CD4-positive, alpha-beta memory T cell (primary cell): ENCODE measurements at regions not wholly inside any gene's neighbourhood (a gene's known extent, or its start where the extent isn't known, plus 50 kb on each side); places are given as distances from the start of the nearest gene placed in this dataset.

Source experiments
- CTCF ChIA-PET: fragments of 350-600 bp; sonication (Branson Sonifier 250); formaldehyde crosslinking; loops from one replicate; lab custom pipeline; 2021; ENCODE audit warnings: inconsistent platforms; ENCODE audit not compliant: partially characterized antibody; lab: Charles Lee
- POLR2A ChIA-PET: fragments of 350-600 bp; sonication (Branson Sonifier 250); formaldehyde crosslinking; loops from one replicate; lab custom pipeline; 2021; ENCODE audit not compliant: partially characterized antibody; lab: Charles Lee
- DNase-seq, 5 donors: peaks; one replicate each; pipeline versions ENCODE4 v3.0.0 to v3.0.0-alpha.2; 2020 to 2022; ENCODE audit warnings: mixed read lengths in 1 of 5
- H3K27ac ChIP-seq: one replicate; pipeline ENCODE4 v1.7.0; 2013; ENCODE audit warnings: low read depth, low read length
- H3K27me3 ChIP-seq: 2 replicates; pipeline ENCODE4 v1.7.0; 2013; ENCODE audit warnings: mild to moderate bottlenecking, low read length, moderate library complexity; ENCODE audit not compliant: insufficient read depth
- H3K36me3 ChIP-seq: 2 replicates; pipeline ENCODE4 v1.7.0; 2013; ENCODE audit warnings: mild to moderate bottlenecking, low read length, moderate library complexity; ENCODE audit not compliant: insufficient read depth
- H3K4me1 ChIP-seq: 2 replicates; pipeline ENCODE4 v1.7.0; 2013; ENCODE audit warnings: mild to moderate bottlenecking, low read length, moderate library complexity; ENCODE audit not compliant: insufficient read depth
- H3K4me3 ChIP-seq, 2 donors: one replicate each; pipeline ENCODE4 v1.7.0; 2013; ENCODE audit warnings: low read length in 2 of 2, mild to moderate bottlenecking in 1 of 2
- H3K9me3 ChIP-seq, 2 donors: one replicate each; pipeline ENCODE4 v1.7.0; 2013; ENCODE audit warnings: low read length in 2 of 2, control low read depth in 1 of 2; ENCODE audit not compliant: control insufficient read depth in 1 of 2
- H3K27ac Mint-ChIP-seq, 7 donors: one replicate each; pipeline ENCODE4 v1.8.0; 2020 to 2021; ENCODE audit warnings: mixed read lengths in 7 of 7, mild to moderate bottlenecking in 6 of 7, inconsistent platforms in 3 of 7, moderate library complexity in 3 of 7
- H3K27me3 Mint-ChIP-seq, 2 donors: one replicate each; pipeline ENCODE4 v1.8.0; 2020 to 2021; ENCODE audit warnings: mixed read lengths in 2 of 2
- H3K36me3 Mint-ChIP-seq, 2 donors: one replicate each; pipeline ENCODE4 v1.8.0; 2020 to 2021; ENCODE audit warnings: mixed read lengths in 2 of 2, inconsistent platforms in 1 of 2, mild to moderate bottlenecking in 1 of 2
- H3K4me1 Mint-ChIP-seq, 4 donors: one replicate each; pipeline ENCODE4 v1.8.0; 2020 to 2021; ENCODE audit warnings: mixed read lengths in 4 of 4, mild to moderate bottlenecking in 1 of 4
- H3K4me3 Mint-ChIP-seq, 8 donors: one replicate each; pipeline ENCODE4 v1.8.0; 2020 to 2021; ENCODE audit warnings: mixed read lengths in 8 of 8, mild to moderate bottlenecking in 7 of 8, moderate library complexity in 6 of 8, inconsistent platforms in 3 of 8
- H3K9me3 Mint-ChIP-seq, 8 donors: one replicate each; pipeline ENCODE4 v1.8.0; 2020 to 2021; ENCODE audit warnings: mixed read lengths in 8 of 8, mild to moderate bottlenecking in 5 of 8, inconsistent platforms in 3 of 8, moderate library complexity in 1 of 8
- intact Hi-C: fragments of 100-400 bp; cut with micrococcal nuclease; formaldehyde crosslinking; loops from one replicate; pipeline ENCODE4 v1.15.1; 2023

- no peaks in the 10 kb centered on the region for H3K27me3 Mint-ChIP-seq
- no peaks in the 10 kb centered on the region for H3K4me1 Mint-ChIP-seq
- no peaks in the 10 kb centered on the region for H3K4me1 ChIP-seq
- H3K4me3 ChIP-seq = no peak overlapping the region
- intact Hi-C loops = no loop called here
- no peaks in the 10 kb centered on the region for H3K9me3 ChIP-seq
- H3K36me3 ChIP-seq = no peaks in the 10 kb centered on the region
- H3K27ac ChIP-seq = no peak overlapping the region
- CTCF ChIA-PET = no interaction called here
- H3K27me3 ChIP-seq = no peaks in the 10 kb centered on the region
- H3K36me3 Mint-ChIP-seq = no peaks in the 10 kb centered on the region
- peaks cover 0 to 20% (median 13%) of the 10 kb centered on the region in 8 donors for H3K9me3 Mint-ChIP-seq
- POLR2A ChIA-PET = no interaction called here
- no peak for DNase-seq
- no peak overlapping the region for H3K4me3 Mint-ChIP-seq
- no peak overlapping the region for H3K27ac Mint-ChIP-seq
Observed at GRCh38 chr10:43763846-43764245, 115.2 kb upstream of the ZNF32 start.

- H3K4me3 ChIP-seq = no peak overlapping the region
- POLR2A ChIA-PET = no interaction called here
- DNase-seq = no peak
- CTCF ChIA-PET = no interaction called here
- no peaks in the 10 kb centered on the region for H3K27me3 ChIP-seq
- H3K36me3 ChIP-seq = no peaks in the 10 kb centered on the region
- no peaks in the 10 kb centered on the region for H3K4me1 ChIP-seq
- no peak overlapping the region for H3K27ac ChIP-seq
- Mint-ChIP-seq H3K4me1 (no peaks in the 10 kb centered on the region), H3K4me3 (no peak overlapping the region), H3K9me3 (no peaks in the 10 kb centered on the region), H3K27me3 (no peaks in the 10 kb centered on the region), H3K27ac (no peak overlapping the region), H3K36me3 (no peaks in the 10 kb centered on the region)
- no peaks in the 10 kb centered on the region for H3K9me3 ChIP-seq
- intact Hi-C loops = no loop called here
Observed at GRCh38 chr10:43760514-43760913, 111.8 kb upstream of the ZNF32 start.

- intact Hi-C loops = no loop called here
- DNase-seq = no peak
- no peak overlapping the region for H3K27ac Mint-ChIP-seq
- H3K9me3 ChIP-seq = no peaks in the 10 kb centered on the region
- no peaks in the 10 kb centered on the region for H3K36me3 Mint-ChIP-seq
- H3K27ac ChIP-seq = no peak overlapping the region
- no peak overlapping the region for H3K4me3 Mint-ChIP-seq
- POLR2A ChIA-PET = no interaction called here
- no peaks in the 10 kb centered on the region for H3K4me1 ChIP-seq
- H3K36me3 ChIP-seq = no peaks in the 10 kb centered on the region
- no peaks in the 10 kb centered on the region for H3K9me3 Mint-ChIP-seq
- no peak overlapping the region for H3K4me3 ChIP-seq
- CTCF ChIA-PET = no interaction called here
- no peaks in the 10 kb centered on the region for H3K27me3 ChIP-seq
- no peaks in the 10 kb centered on the region for H3K4me1 Mint-ChIP-seq
- H3K27me3 Mint-ChIP-seq = no peaks in the 10 kb centered on the region
Observed at GRCh38 chr10:43759216-43759615, 110.5 kb upstream of the ZNF32 start.

GRCh38 chr10:43756341-43756740 lies 107.7 kb upstream of the ZNF32 start:
- no peaks in the 10 kb centered on the region for H3K4me1 ChIP-seq
- H3K4me3 ChIP-seq = no peak overlapping the region
- no peaks in the 10 kb centered on the region for H3K36me3 ChIP-seq
- H3K27me3 ChIP-seq = no peaks in the 10 kb centered on the region
- Mint-ChIP-seq H3K4me1 (no peaks in the 10 kb centered on the region), H3K27me3 (no peaks in the 10 kb centered on the region), H3K36me3 (no peaks in the 10 kb centered on the region), H3K4me3 (no peak overlapping the region), H3K9me3 (no peaks in the 10 kb centered on the region), H3K27ac (no peak overlapping the region)
- ChIA-PET POLR2A (no interaction called here), CTCF (no interaction called here)
- H3K27ac ChIP-seq = no peak overlapping the region
- DNase-seq = no peak
- H3K9me3 ChIP-seq = no peaks in the 10 kb centered on the region
- intact Hi-C loops = no loop called here

- Mint-ChIP-seq H3K27me3 (no peaks in the 10 kb centered on the region), H3K9me3 (no peaks in the 10 kb centered on the region), H3K4me3 (no peak overlapping the region), H3K4me1 (no peaks in the 10 kb centered on the region), H3K27ac (peak overlapping the region in 1 of 7 donors; percentile 34), H3K36me3 (no peaks in the 10 kb centered on the region)
- Histone ChIP-seq H3K27ac (no peak overlapping the region), H3K36me3 (no peaks in the 10 kb centered on the region), H3K4me3 (no peak overlapping the region), H3K9me3 (no peaks in the 10 kb centered on the region), H3K27me3 (no peaks in the 10 kb centered on the region), H3K4me1 (no peaks in the 10 kb centered on the region)
- CTCF ChIA-PET = no interaction called here
- intact Hi-C loops = no loop called here
- DNase-seq = no peak
- POLR2A ChIA-PET = no interaction called here
Observed at GRCh38 chr10:43754569-43755260, 106.0 kb upstream of the ZNF32 start.

- ChIA-PET POLR2A (no interaction called here), CTCF (no interaction called here)
- H3K36me3 ChIP-seq = no peaks in the 10 kb centered on the region
- DNase-seq = peak in 1 of 5 donors; percentile 1
- H3K4me3 ChIP-seq = no peak overlapping the region
- Mint-ChIP-seq H3K36me3 (no peaks in the 10 kb centered on the region), H3K4me1 (no peaks in the 10 kb centered on the region), H3K4me3 (no peak overlapping the region), H3K9me3 (no peaks in the 10 kb centered on the region), H3K27me3 (no peaks in the 10 kb centered on the region), H3K27ac (no peak overlapping the region)
- H3K27me3 ChIP-seq = no peaks in the 10 kb centered on the region
- intact Hi-C loops = no loop called here
- no peaks in the 10 kb centered on the region for H3K4me1 ChIP-seq
- no peak overlapping the region for H3K27ac ChIP-seq
- no peaks in the 10 kb centered on the region for H3K9me3 ChIP-seq
Observed at GRCh38 chr10:43753397-43754061, 104.8 kb upstream of the ZNF32 start.

- CTCF ChIA-PET = no interaction called here
- POLR2A ChIA-PET = no interaction called here
- no peaks in the 10 kb centered on the region for H3K9me3 ChIP-seq
- H3K4me3 ChIP-seq = no peak overlapping the region
- Mint-ChIP-seq H3K27ac (no peak overlapping the region), H3K36me3 (no peaks in the 10 kb centered on the region), H3K4me3 (no peak overlapping the region), H3K9me3 (no peaks in the 10 kb centered on the region), H3K4me1 (no peaks in the 10 kb centered on the region), H3K27me3 (no peaks in the 10 kb centered on the region)
- no peak for DNase-seq
- no peak overlapping the region for H3K27ac ChIP-seq
- no peaks in the 10 kb centered on the region for H3K27me3 ChIP-seq
- H3K4me1 ChIP-seq = no peaks in the 10 kb centered on the region
- intact Hi-C loops = no loop called here
- no peaks in the 10 kb centered on the region for H3K36me3 ChIP-seq
Observed at GRCh38 chr10:43752682-43753081, 104.0 kb upstream of the ZNF32 start.
